ENCODE measurements at regions not wholly inside any gene's neighbourhood (a gene's known extent, or its start where the extent isn't known, plus 50 kb on each side); places are given as distances from the start of the nearest gene placed in this dataset.

DNA sequence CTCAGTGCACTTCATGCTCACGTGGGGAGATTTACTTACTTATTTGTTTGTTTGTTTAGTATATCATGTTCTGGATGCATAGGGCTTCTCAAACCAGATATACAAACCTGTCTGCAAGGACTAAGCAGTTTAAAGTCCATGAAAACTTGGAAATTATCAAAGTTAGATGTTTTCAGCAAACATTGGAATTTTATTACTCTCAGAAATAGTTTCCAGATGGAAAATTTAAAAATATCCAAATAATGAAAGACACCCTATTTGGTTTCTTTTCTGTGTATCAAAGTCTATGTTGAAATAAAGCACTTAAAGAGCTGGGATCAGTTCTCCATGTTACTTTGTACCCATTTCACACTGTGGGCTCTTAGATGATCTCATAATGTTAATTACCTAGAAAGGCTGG lies 312.1 kb downstream of the PPP1R2C start:
- Histone ChIP-seq H3K27ac (ENCODE audit: low read depth, low read length) (no peak overlapping the region), H3K4me1 (ENCODE audit: control insufficient read depth in 2 of 2, insufficient read depth in 2 of 2, low read length in 2 of 2) (no peaks in the 10 kb centered on the region), H3K9me3 (ENCODE audit: control insufficient read depth in 2 of 3, low read length in 3 of 3) (no peaks in the 10 kb centered on the region), H3K27me3 (ENCODE audit: control insufficient read depth in 2 of 2, insufficient read depth in 2 of 2, low read length in 2 of 2) (no peaks in the 10 kb centered on the region), H3K36me3 (ENCODE audit: control insufficient read depth in 2 of 3, insufficient read depth in 3 of 3, low read length in 3 of 3) (no peaks in the 10 kb centered on the region), H3K4me3 (ENCODE audit: low read length) (no peak overlapping the region)
- DNase-seq (no peak), ATAC-seq (no peak)
- H3K36me3 Mint-ChIP-seq, result no peaks in the 10 kb centered on the region
- intact Hi-C loops (cut with micrococcal nuclease), result no loop called here
- no peak overlapping the region for H3K4me3 Mint-ChIP-seq
- H3K27me3 Mint-ChIP-seq, result no peaks in the 10 kb centered on the region
- no peaks in the 10 kb centered on the region for H3K4me1 Mint-ChIP-seq
- ChIA-PET CTCF (no interaction called here), POLR2A (no interaction called here)
- H3K27ac Mint-ChIP-seq, result no peak overlapping the region
- peaks cover 0 to 4% (median 0%) of the 10 kb centered on the region in 11 donors for H3K9me3 Mint-ChIP-seq

DNA sequence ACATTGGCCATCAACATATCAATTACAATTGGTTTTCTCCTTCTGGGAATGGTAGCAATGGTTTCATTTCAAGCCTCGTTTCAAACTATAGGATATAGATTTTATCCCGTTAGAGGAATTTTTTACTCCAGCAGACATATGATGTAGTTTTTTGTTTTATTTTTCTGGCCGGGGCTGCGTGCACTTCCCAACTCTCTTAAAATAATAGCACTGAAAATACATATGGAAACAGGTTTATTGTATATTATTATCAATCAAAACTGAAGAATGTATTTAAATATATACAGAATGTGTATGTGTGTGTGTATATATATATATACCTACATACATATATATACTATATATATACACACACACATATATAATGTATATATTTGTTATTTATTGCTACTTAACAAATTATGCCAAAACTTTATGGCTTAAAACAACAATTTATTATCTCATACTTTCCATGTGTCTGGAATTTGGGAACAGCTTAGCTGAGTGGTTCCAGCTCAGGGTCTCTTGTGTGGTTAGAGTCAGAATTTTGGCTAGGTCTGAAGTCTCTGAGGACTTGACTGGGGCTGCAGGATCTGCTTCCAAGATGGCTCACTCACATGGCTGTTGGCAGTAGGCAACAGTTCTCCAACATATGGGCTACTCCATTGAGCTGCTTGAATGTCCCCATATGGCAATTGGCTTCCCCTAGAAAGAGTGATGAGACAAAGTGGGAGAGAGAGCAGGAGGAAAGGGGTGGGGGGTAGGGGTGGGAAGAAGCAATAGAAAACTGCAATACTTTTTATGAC lies 314.1 kb downstream of the PPP1R2C start:
- ChIA-PET POLR2A (no interaction called here), CTCF (no interaction called here)

DNA sequence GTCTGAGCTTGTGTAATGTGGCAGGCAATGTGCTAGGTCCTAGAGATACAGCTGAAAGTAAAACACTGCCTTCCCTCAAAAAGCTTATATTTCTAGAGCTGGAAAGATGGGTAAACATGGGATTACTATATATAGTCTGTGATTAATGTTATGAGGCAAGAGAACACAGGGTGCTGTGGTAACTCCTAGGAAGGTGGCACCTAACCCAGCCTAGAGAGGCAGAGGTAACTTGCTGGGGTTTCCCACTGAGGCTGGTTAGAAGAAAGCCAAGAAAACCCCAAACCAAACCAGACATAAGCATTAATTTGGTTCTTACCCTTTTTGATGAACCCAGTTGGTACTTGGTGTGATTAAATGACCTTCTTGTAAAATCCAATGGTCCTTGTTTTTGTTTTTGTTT lies 315.0 kb downstream of the PPP1R2C start:
- Histone ChIP-seq H3K36me3 (ENCODE audit: control insufficient read depth in 2 of 3, insufficient read depth in 3 of 3, low read length in 3 of 3) (no peaks in the 10 kb centered on the region), H3K4me1 (ENCODE audit: control insufficient read depth in 2 of 2, insufficient read depth in 2 of 2, low read length in 2 of 2) (no peaks in the 10 kb centered on the region), H3K27me3 (ENCODE audit: control insufficient read depth in 2 of 2, insufficient read depth in 2 of 2, low read length in 2 of 2) (no peaks in the 10 kb centered on the region), H3K9me3 (ENCODE audit: control insufficient read depth in 2 of 3, low read length in 3 of 3) (no peaks in the 10 kb centered on the region), H3K27ac (ENCODE audit: low read depth, low read length) (no peak overlapping the region), H3K4me3 (ENCODE audit: low read length) (no peak overlapping the region)
- ChIA-PET CTCF (no interaction called here), POLR2A (no interaction called here)
- H3K9me3 Mint-ChIP-seq, result peaks cover 0 to 4% (median 0%) of the 10 kb centered on the region in 11 donors
- no peaks in the 10 kb centered on the region for H3K27me3 Mint-ChIP-seq
- intact Hi-C loops (cut with micrococcal nuclease), result no loop called here
- H3K4me1 Mint-ChIP-seq, result no peaks in the 10 kb centered on the region
- no peak for DNase-seq
- H3K27ac Mint-ChIP-seq, result no peak overlapping the region
- ATAC-seq, result no peak
- no peaks in the 10 kb centered on the region for H3K36me3 Mint-ChIP-seq
- H3K4me3 Mint-ChIP-seq, result no peak overlapping the region

More for the DNA sequence above, 314.1 kb downstream of the PPP1R2C start:
- no peaks in the 10 kb centered on the region for H3K4me1 Mint-ChIP-seq
- H3K27me3 ChIP-seq (ENCODE audit: control insufficient read depth in 2 of 2, insufficient read depth in 2 of 2, low read length in 2 of 2), result no peaks in the 10 kb centered on the region
- DNase-seq (no peak), ATAC-seq (no peak)
- no peaks in the 10 kb centered on the region for H3K36me3 ChIP-seq (ENCODE audit: control insufficient read depth in 2 of 3, insufficient read depth in 3 of 3, low read length in 3 of 3)
- no peak overlapping the region for H3K4me3 Mint-ChIP-seq
- intact Hi-C loops (cut with micrococcal nuclease), result no loop called here
- H3K27ac Mint-ChIP-seq, result no peak overlapping the region
- no peak overlapping the region for H3K4me3 ChIP-seq (ENCODE audit: low read length)
- H3K4me1 ChIP-seq (ENCODE audit: control insufficient read depth in 2 of 2, insufficient read depth in 2 of 2, low read length in 2 of 2), result no peaks in the 10 kb centered on the region
- H3K9me3 Mint-ChIP-seq, result peaks cover 0 to 4% (median 0%) of the 10 kb centered on the region in 11 donors
- no peak overlapping the region for H3K27ac ChIP-seq (ENCODE audit: low read depth, low read length)
- no peaks in the 10 kb centered on the region for H3K36me3 Mint-ChIP-seq
- H3K27me3 Mint-ChIP-seq, result no peaks in the 10 kb centered on the region
- H3K9me3 ChIP-seq (ENCODE audit: control insufficient read depth in 2 of 3, low read length in 3 of 3), result no peaks in the 10 kb centered on the region

DNA sequence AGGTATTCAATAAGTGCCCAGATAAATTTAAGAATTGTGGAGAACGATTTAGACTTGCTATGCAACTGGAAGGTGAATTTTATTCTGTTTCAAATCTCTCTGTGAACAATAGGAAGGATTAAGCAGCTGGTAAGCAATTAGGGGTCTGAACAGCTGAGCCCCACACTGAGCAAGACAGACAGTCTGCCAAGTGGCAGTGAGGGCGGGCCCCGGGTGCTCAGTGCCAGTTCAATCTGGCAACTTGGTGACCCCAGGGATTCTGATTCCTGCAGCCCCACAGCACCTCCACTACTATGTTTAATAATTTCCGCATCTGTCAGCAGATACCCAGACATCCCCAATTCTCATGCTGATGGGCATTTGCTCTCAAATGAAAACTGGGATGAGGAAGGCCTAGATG lies 317.3 kb downstream of the PPP1R2C start:
- no peaks in the 10 kb centered on the region for H3K36me3 ChIP-seq (ENCODE audit: control insufficient read depth in 2 of 3, insufficient read depth in 3 of 3, low read length in 3 of 3)
- H3K27ac ChIP-seq (ENCODE audit: low read depth, low read length), result no peak overlapping the region
- Mint-ChIP-seq H3K27ac (no peak overlapping the region), H3K27me3 (no peaks in the 10 kb centered on the region), H3K36me3 (no peaks in the 10 kb centered on the region), H3K9me3 (peaks cover 0 to 4% (median 0%) of the 10 kb centered on the region in 11 donors), H3K4me1 (no peaks in the 10 kb centered on the region), H3K4me3 (no peak overlapping the region)
- intact Hi-C loops (cut with micrococcal nuclease), result no loop called here
- ChIA-PET CTCF (interaction anchor here (1.1 kb wide), 1 partner anchor 828 kb away, joined by 3 read pairs; no protein-coding TSS in a partner anchor), POLR2A (no interaction called here)
- no peaks in the 10 kb centered on the region for H3K27me3 ChIP-seq (ENCODE audit: control insufficient read depth in 2 of 2, insufficient read depth in 2 of 2, low read length in 2 of 2)
- no peaks in the 10 kb centered on the region for H3K9me3 ChIP-seq (ENCODE audit: control insufficient read depth in 2 of 3, low read length in 3 of 3)
- no peaks in the 10 kb centered on the region for H3K4me1 ChIP-seq (ENCODE audit: control insufficient read depth in 2 of 2, insufficient read depth in 2 of 2, low read length in 2 of 2)
- DNase-seq (no peak), ATAC-seq (no peak)
- H3K4me3 ChIP-seq (ENCODE audit: low read length), result no peak overlapping the region

DNA sequence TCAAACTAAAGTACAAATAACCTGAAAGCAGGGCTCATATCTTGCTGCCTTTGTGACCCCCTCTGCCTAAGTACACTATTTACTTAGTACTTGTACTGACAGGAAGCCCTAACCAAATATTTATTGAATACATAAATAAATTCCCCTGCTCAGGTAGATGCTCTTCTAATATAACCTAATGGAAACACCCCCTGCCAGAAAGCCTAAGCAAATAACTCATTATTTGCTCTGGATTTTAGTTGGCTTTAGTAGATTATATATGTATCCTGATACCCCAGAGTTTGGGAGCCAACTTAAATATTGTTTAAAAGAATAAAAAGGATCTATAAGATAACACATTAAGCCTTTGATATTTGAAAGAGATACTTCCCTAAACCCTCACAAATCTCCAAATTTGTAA lies 318.2 kb downstream of the PPP1R2C start:
- Histone ChIP-seq H3K4me3 (ENCODE audit: low read length) (no peak overlapping the region), H3K27me3 (ENCODE audit: control insufficient read depth in 2 of 2, insufficient read depth in 2 of 2, low read length in 2 of 2) (no peaks in the 10 kb centered on the region), H3K4me1 (ENCODE audit: control insufficient read depth in 2 of 2, insufficient read depth in 2 of 2, low read length in 2 of 2) (no peaks in the 10 kb centered on the region), H3K9me3 (ENCODE audit: control insufficient read depth in 2 of 3, low read length in 3 of 3) (no peaks in the 10 kb centered on the region), H3K36me3 (ENCODE audit: control insufficient read depth in 2 of 3, insufficient read depth in 3 of 3, low read length in 3 of 3) (no peaks in the 10 kb centered on the region), H3K27ac (ENCODE audit: low read depth, low read length) (no peak overlapping the region)
- ChIA-PET POLR2A (no interaction called here), CTCF (interaction anchor here (1.1 kb wide), 1 partner anchor 829 kb away, joined by 3 read pairs; no protein-coding TSS in a partner anchor)
- intact Hi-C loops (cut with micrococcal nuclease), result no loop called here
- ATAC-seq (no peak), DNase-seq (no peak)
- H3K9me3 Mint-ChIP-seq, result peaks cover 0 to 4% (median 0%) of the 10 kb centered on the region in 11 donors
- H3K36me3 Mint-ChIP-seq, result no peaks in the 10 kb centered on the region
- no peaks in the 10 kb centered on the region for H3K4me1 Mint-ChIP-seq
- H3K27ac Mint-ChIP-seq, result no peak overlapping the region
- H3K27me3 Mint-ChIP-seq, result no peaks in the 10 kb centered on the region
- H3K4me3 Mint-ChIP-seq, result no peak overlapping the region

DNA sequence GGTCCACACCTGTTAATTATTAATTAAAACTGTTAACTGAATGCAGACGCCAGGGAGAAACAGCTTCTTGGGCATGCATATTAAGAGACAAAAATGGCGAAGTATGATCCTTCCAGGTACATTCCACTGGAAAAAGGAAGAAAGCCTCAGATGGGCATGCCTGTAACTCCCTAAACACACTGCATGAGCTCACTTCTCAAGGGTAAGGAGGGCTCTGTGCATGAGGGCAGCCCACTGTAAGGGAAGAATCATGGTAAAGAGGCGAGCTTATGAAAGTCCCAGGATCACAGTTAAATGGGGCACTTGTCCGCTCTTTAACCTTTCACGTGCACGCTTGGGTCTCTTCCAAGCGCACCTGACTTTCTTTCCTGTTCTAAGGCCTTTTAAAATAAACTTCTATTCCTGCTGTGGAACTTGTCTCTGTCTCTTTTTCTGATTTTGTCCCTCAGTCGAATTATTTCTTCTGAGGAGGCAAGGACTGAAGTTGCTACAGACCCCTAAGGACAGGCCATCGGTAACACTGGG lies 321.7 kb downstream of the PPP1R2C start:
- CTCF ChIA-PET, result no interaction called here
- Histone ChIP-seq H3K36me3 (ENCODE audit: control insufficient read depth in 2 of 3, insufficient read depth in 3 of 3, low read length in 3 of 3) (no peaks in the 10 kb centered on the region), H3K9me3 (ENCODE audit: control insufficient read depth in 2 of 3, low read length in 3 of 3) (no peaks in the 10 kb centered on the region), H3K27me3 (ENCODE audit: control insufficient read depth in 2 of 2, insufficient read depth in 2 of 2, low read length in 2 of 2) (no peaks in the 10 kb centered on the region), H3K4me3 (ENCODE audit: low read length) (no peak overlapping the region), H3K4me1 (ENCODE audit: control insufficient read depth in 2 of 2, insufficient read depth in 2 of 2, low read length in 2 of 2) (no peaks in the 10 kb centered on the region), H3K27ac (ENCODE audit: low read depth, low read length) (no peak overlapping the region)
- Mint-ChIP-seq H3K9me3 (no peaks in the 10 kb centered on the region), H3K27me3 (no peaks in the 10 kb centered on the region), H3K27ac (no peak overlapping the region), H3K4me3 (no peak overlapping the region), H3K4me1 (no peaks in the 10 kb centered on the region), H3K36me3 (no peaks in the 10 kb centered on the region)
- intact Hi-C loops (cut with micrococcal nuclease), result no loop called here
- ATAC-seq (no peak), DNase-seq (no peak)
- POLR2A ChIA-PET, result no interaction called here

DNA sequence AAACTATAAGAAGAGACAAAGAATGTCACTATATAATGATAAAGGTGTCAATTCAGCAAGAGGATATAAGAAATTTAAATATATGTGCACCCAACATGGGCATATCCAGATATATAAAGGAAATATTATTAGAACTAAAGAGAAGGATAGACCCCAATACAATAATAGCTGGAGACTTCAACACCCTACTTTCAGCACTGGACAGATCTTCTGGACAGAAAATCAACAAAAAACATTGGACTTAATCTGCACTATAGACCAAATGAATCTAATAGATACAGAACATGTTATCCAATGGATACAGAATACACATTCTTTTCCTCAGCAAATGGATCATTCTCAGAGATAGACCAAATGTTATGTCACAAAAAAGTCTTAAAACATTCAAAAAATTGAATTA lies 327.7 kb downstream of the PPP1R2C start:
- H3K4me1 ChIP-seq (ENCODE audit: control insufficient read depth in 2 of 2, insufficient read depth in 2 of 2, low read length in 2 of 2), result no peaks in the 10 kb centered on the region
- intact Hi-C loops (cut with micrococcal nuclease), result no loop called here
- H3K27ac ChIP-seq (ENCODE audit: low read depth, low read length), result no peak overlapping the region
- no peak overlapping the region for H3K27ac Mint-ChIP-seq
- ChIA-PET CTCF (no interaction called here), POLR2A (no interaction called here)
- H3K4me1 Mint-ChIP-seq, result no peaks in the 10 kb centered on the region
- H3K4me3 ChIP-seq (ENCODE audit: low read length), result no peak overlapping the region
- no peak for DNase-seq
- peaks cover 0 to 13% (median 6%) of the 10 kb centered on the region in 11 donors for H3K9me3 Mint-ChIP-seq
- H3K9me3 ChIP-seq (ENCODE audit: control insufficient read depth in 2 of 3, low read length in 3 of 3), result no peaks in the 10 kb centered on the region
- H3K27me3 ChIP-seq (ENCODE audit: control insufficient read depth in 2 of 2, insufficient read depth in 2 of 2, low read length in 2 of 2), result no peaks in the 10 kb centered on the region
- no peaks in the 10 kb centered on the region for H3K36me3 ChIP-seq (ENCODE audit: control insufficient read depth in 2 of 3, insufficient read depth in 3 of 3, low read length in 3 of 3)
- H3K4me3 Mint-ChIP-seq, result no peak overlapping the region
- no peak for ATAC-seq
- H3K27me3 Mint-ChIP-seq, result no peaks in the 10 kb centered on the region
- H3K36me3 Mint-ChIP-seq, result peaks cover 0 to under 1% (median 0%) of the 10 kb centered on the region in 5 donors

Data from naive thymus-derived CD4-positive, alpha-beta T cell (primary cell).